B cell (primary cell): ENCODE measurements at regions not wholly inside any gene's neighbourhood (a gene's known extent, or its start where the extent isn't known, plus 50 kb on each side); places are given as distances from the start of the nearest gene placed in this dataset.

Experiments used
- ATAC-seq: fragments of 200-7000 bp; cut with Tn5 transposase; one replicate; pipeline ENCODE4 v1.10.0; 2021; ENCODE audit warnings: low read depth, mild to moderate bottlenecking, moderate number of reproducible peaks, moderate library complexity
- CTCF ChIA-PET: fragments of 350-600 bp; sonication (Branson Sonifier 250); formaldehyde crosslinking; loops from one replicate; lab custom pipeline; 2021; ENCODE audit warnings: antibody characterized with exemption, inconsistent platforms; lab: Charles Lee
- POLR2A ChIA-PET: fragments of 350-600 bp; sonication (Branson Sonifier 250); formaldehyde crosslinking; loops from one replicate; lab custom pipeline; 2021; ENCODE audit warnings: antibody characterized with exemption; lab: Charles Lee
- DNase-seq: peaks from one replicate; pipeline ENCODE4 v3.0.0; 2013
- H2AFZ ChIP-seq: 2 replicates; pipeline ENCODE4 v1.6.1; 2012; ENCODE audit warnings: mild to moderate bottlenecking, low read depth, low read length; ENCODE audit not compliant: insufficient read depth, poor library complexity, severe bottlenecking
- H3K27ac ChIP-seq, 2 donors: 1 replicate in 1 of 2; 2 replicates in 1 of 2; pipeline ENCODE4 v1.5.1; 2012 to 2013; ENCODE audit warnings: low read length in 2 of 2, mild to moderate bottlenecking in 2 of 2, moderate library complexity in 1 of 2
- H3K27me3 ChIP-seq, 4 experiments: fragments of 200-600 bp in 1 of 4; sonication (generic) in 1 of 4; replicated peaks in 1 of 4; 1 replicate in 2 of 4; 2 replicates in 2 of 4; pipeline versions ENCODE4 v1.6.1 to v1.7.0; 2013 to 2016; ENCODE audit warnings: low read length in 3 of 4, mild to moderate bottlenecking in 2 of 4, mixed read lengths in 1 of 4, moderate library complexity in 1 of 4; ENCODE audit not compliant: insufficient read depth in 4 of 4, control insufficient read depth in 3 of 4; ENCODE audit errors: control extremely low read depth in 1 of 4
- H3K36me3 ChIP-seq, 2 experiments: replicated peaks in 1 of 2; 1 replicate in 1 of 2; 2 replicates in 1 of 2; pipeline versions ENCODE4 v1.6.1 to v1.7.1; 2013; ENCODE audit warnings: low read length in 1 of 2; ENCODE audit not compliant: insufficient read depth in 2 of 2, control insufficient read depth in 1 of 2; ENCODE audit errors: control extremely low read depth in 1 of 2, extremely low read depth in 1 of 2
- H3K4me1 ChIP-seq, 2 donors: fragments of 200-600 bp in 1 of 2; sonication (generic) in 1 of 2; 1 replicate in 1 of 2; 2 replicates in 1 of 2; pipeline versions ENCODE4 v1.5.1 to v1.6.1; 2013 to 2017; ENCODE audit warnings: low read length in 2 of 2; ENCODE audit not compliant: control insufficient read depth in 2 of 2, insufficient read depth in 2 of 2
- H3K4me2 ChIP-seq: replicated peaks from 2 replicates; pipeline ENCODE3; 2012; ENCODE audit warnings: mild to moderate bottlenecking, low read depth, low read length; ENCODE audit not compliant: poor library complexity, severe bottlenecking
- H3K4me3 ChIP-seq, 5 experiments: fragments of 200-600 bp in 1 of 5; sonication (generic) in 1 of 5; 1 replicate in 3 of 5; 2 replicates in 2 of 5; pipeline versions ENCODE4 v1.5.1 to v1.7.0; 2011 to 2016; ENCODE audit warnings: low read length in 4 of 5, mild to moderate bottlenecking in 4 of 5, low read depth in 2 of 5, control low read depth in 1 of 5, moderate library complexity in 1 of 5; ENCODE audit not compliant: insufficient read depth in 1 of 5; ENCODE audit errors: control extremely low read depth in 1 of 5, extremely low read depth in 1 of 5
- H3K79me2 ChIP-seq: fragments of 200-600 bp; sonication (generic); one replicate; pipeline ENCODE4 v1.6.0; 2016; ENCODE audit warnings: low read length; ENCODE audit not compliant: control insufficient read depth, insufficient read depth
- H3K9ac ChIP-seq: fragments of 200-600 bp; sonication (generic); 2 replicates; pipeline ENCODE4 v1.6.1; 2017; ENCODE audit warnings: mild to moderate bottlenecking, low read length, moderate library complexity
- H3K9me3 ChIP-seq, 3 donors: one replicate each; pipeline versions ENCODE4 v1.6.1 to v1.7.1; 2013; ENCODE audit warnings: low read length in 2 of 3; ENCODE audit not compliant: control insufficient read depth in 2 of 3, insufficient read depth in 1 of 3; ENCODE audit errors: control extremely low read depth in 1 of 3
- H4K20me1 ChIP-seq: 2 replicates; pipeline ENCODE4 v1.6.0; 2012; ENCODE audit warnings: mild to moderate bottlenecking, low read length; ENCODE audit not compliant: insufficient read depth, control insufficient read depth, poor library complexity, severe bottlenecking
- H3K27ac Mint-ChIP-seq: one replicate; pipeline ENCODE4 v1.8.0; 2021; ENCODE audit warnings: mixed read lengths
- H3K27me3 Mint-ChIP-seq: one replicate; pipeline ENCODE4 v1.8.0; 2021; ENCODE audit warnings: mixed read lengths
- H3K4me1 Mint-ChIP-seq: one replicate; pipeline ENCODE4 v1.8.0; 2021; ENCODE audit warnings: mixed read lengths
- H3K4me3 Mint-ChIP-seq: one replicate; pipeline ENCODE4 v1.8.0; 2021; ENCODE audit warnings: mixed read lengths
- H3K9me3 Mint-ChIP-seq: one replicate; pipeline ENCODE4 v1.8.0; 2022; ENCODE audit warnings: mixed read lengths; ENCODE audit not compliant: insufficient read depth
- EZH2 ChIP-seq: IDR thresholded peaks from 2 replicates; pipeline ENCODE4 v1.6.1; 2012; ENCODE audit warnings: borderline replicate concordance, low read depth, mild to moderate bottlenecking, moderate library complexity, low read length; ENCODE audit not compliant: insufficient read depth, poor library complexity, severe bottlenecking
- WGBS: methylation state at CpG from one replicate; pipeline ENCODE4 v1.1.5; 2013; ENCODE audit warnings: missing lambda C conversion rate; ENCODE audit not compliant: insufficient coverage; 5-methylcytosine and 5-hydroxymethylcytosine counted together
- intact Hi-C: fragments of 100-400 bp; cut with micrococcal nuclease; formaldehyde crosslinking; loops from one replicate; pipeline ENCODE4 v1.10.0; 2022
- TF ChIP-seq, protein P1 (sequence below): fragments of 200-600 bp; IDR thresholded peaks from one replicate; pipeline ENCODE4 v1.8.0; 2022; ENCODE audit warnings: antibody characterized with exemption, mild to moderate bottlenecking

DNA sequence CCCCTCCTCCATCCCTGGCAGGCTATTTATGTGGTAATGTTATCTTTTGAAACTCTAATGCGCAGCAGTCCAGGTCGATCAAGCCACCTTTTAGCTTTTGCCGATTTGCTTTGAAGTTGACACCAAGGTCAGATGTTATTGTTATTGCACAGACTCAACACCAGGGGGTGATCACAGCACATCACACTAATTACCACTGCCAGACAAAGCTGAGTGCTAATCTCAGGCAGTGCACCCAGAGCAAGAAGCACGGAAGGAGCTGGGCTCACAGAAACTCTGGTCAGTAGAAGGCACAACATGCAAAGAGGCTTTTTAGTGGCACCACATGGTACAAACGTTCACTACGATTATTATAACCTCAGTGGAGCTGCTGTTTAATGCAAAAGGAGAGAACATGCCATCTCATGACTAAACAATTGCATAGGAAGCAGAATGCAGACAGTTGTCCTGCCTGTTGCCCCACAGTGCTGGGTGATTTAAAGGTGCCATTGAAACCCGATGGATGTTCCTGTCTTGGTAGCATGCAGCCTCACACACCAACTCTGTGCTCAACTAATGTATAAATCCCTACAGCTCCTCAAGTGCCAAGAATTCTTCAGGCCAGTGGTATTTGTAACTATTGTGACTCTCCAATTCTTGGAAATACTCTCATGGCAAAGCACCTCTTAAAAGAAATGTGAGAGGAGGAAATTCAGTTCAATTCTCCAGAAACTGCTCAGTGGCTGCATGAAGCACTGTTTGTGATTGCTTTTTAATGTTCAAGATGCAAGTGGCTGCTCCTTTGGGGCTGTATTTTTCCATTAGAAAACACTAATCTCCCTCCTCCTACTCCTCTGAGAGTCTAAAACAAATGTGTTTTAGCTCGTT, 353.9 kb upstream of the DDI1 start:
- POLR2A ChIA-PET: no interaction called here
- Mint-ChIP-seq H3K27ac (no peak overlapping the region), H3K4me3 (no peak overlapping the region), H3K4me1 (peaks cover 4% of the 10 kb centered on the region), H3K9me3 (no peaks in the 10 kb centered on the region), H3K27me3 (peaks cover 3% of the 10 kb centered on the region)
- Histone ChIP-seq H3K27me3 (peaks cover 0 to 7% (median 0%) of the 10 kb centered on the region in 4 experiments), H3K27ac (no peak overlapping the region), H2AFZ (peak overlapping the region; percentile 28), H3K4me1 (peaks cover 0 to 6% of the 10 kb centered on the region in 2 donors), H3K4me2 (no peak overlapping the region), H4K20me1 (no peaks in the 10 kb centered on the region), H3K9me3 (no peaks in the 10 kb centered on the region), H3K4me3 (no peak overlapping the region), H3K79me2 (no peaks in the 10 kb centered on the region), H3K36me3 (no peaks in the 10 kb centered on the region), H3K9ac (no peak overlapping the region)
- peak; percentile 75 for ATAC-seq
- intact Hi-C loops: loop anchor here (2.0 to 5.0 kb wide), 3 partner anchors 470 to 850 kb away; no protein-coding TSS in a partner anchor
- CTCF ChIA-PET: interaction anchor here (0.6 to 2.0 kb wide), 10 partner anchors 20 to 927 kb away, joined by 3 to 6 read pairs (median 4); no protein-coding TSS in a partner anchor
- DNase-seq: peak; percentile 65
- 21% methylated on average over 4 of the region's 8 CpGs for WGBS
- TF ChIP-seq, protein P1, sequence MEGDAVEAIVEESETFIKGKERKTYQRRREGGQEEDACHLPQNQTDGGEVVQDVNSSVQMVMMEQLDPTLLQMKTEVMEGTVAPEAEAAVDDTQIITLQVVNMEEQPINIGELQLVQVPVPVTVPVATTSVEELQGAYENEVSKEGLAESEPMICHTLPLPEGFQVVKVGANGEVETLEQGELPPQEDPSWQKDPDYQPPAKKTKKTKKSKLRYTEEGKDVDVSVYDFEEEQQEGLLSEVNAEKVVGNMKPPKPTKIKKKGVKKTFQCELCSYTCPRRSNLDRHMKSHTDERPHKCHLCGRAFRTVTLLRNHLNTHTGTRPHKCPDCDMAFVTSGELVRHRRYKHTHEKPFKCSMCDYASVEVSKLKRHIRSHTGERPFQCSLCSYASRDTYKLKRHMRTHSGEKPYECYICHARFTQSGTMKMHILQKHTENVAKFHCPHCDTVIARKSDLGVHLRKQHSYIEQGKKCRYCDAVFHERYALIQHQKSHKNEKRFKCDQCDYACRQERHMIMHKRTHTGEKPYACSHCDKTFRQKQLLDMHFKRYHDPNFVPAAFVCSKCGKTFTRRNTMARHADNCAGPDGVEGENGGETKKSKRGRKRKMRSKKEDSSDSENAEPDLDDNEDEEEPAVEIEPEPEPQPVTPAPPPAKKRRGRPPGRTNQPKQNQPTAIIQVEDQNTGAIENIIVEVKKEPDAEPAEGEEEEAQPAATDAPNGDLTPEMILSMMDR: peak; percentile 77
- no peak for TF ChIP-seq EZH2

DNA sequence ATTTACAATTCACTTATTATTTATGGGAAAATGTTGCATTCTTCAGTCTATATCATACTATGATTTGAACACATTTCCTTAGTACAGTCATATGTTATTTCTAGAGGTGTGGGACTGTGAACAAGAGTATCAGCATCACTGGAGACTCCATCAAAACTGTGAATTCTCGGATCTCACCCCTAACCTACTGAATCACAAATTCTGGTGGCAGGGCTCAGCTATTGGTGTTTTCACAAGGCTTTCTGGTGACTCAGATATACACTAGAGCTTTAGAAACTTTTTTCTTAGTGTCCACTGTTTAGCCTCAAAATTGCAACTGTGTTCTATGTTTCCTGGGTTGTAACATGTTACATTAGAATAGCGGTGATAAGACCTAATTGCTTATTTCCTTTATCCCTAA, 352.9 kb upstream of the DDI1 start:
- H3K9me3 ChIP-seq: no peaks in the 10 kb centered on the region
- intact Hi-C loops: loop anchor here (2.0 to 5.0 kb wide), 3 partner anchors 469 to 849 kb away; no protein-coding TSS in a partner anchor
- Mint-ChIP-seq H3K4me1 (peaks cover 4% of the 10 kb centered on the region), H3K27me3 (peaks cover 3% of the 10 kb centered on the region), H3K4me3 (no peak overlapping the region), H3K27ac (no peak overlapping the region), H3K9me3 (no peaks in the 10 kb centered on the region)
- no peaks in the 10 kb centered on the region for H4K20me1 ChIP-seq
- no peaks in the 10 kb centered on the region for H3K36me3 ChIP-seq
- no peak overlapping the region for H3K9ac ChIP-seq
- TF ChIP-seq EZH2: no peak
- TF ChIP-seq, protein P1: no peak
- H3K4me1 ChIP-seq: peaks cover 0 to 6% of the 10 kb centered on the region in 2 donors
- H3K79me2 ChIP-seq: no peaks in the 10 kb centered on the region
- ChIA-PET POLR2A (no interaction called here), CTCF (interaction anchor here (0.8 to 1.7 kb wide), 2 partner anchors 21 to 470 kb away, joined by 4 to 6 read pairs; no protein-coding TSS in a partner anchor)
- no peak overlapping the region for H3K27ac ChIP-seq
- no CpG with 5 or more reads among the region's 2 CpGs for WGBS
- H3K4me2 ChIP-seq: no peak overlapping the region
- DNase-seq (no peak), ATAC-seq (no peak)
- no peak overlapping the region for H3K4me3 ChIP-seq
- H2AFZ ChIP-seq: no peak overlapping the region
- peaks cover 0 to 7% (median 0%) of the 10 kb centered on the region in 4 experiments for H3K27me3 ChIP-seq
